GM12878 (cell line): ENCODE measurements at regions not wholly inside any gene's neighbourhood (a gene's known extent, or its start where the extent isn't known, plus 50 kb on each side); places are given as distances from the start of the nearest gene placed in this dataset.

Experiments
- ATAC-seq: fragments of 200-7000 bp; cut with Tn5 transposase; 3 replicates; pipeline ENCODE4 v1.9.1; 2020; ENCODE audit warnings: mild to moderate bottlenecking, moderate library complexity
- BruUV-seq: library from RNA; stranded (reverse); fragments of 400-500 nt; replicated peaks from 2 replicates; lab custom pipeline; 2021; lab: Mats Ljungman, UMichigan
- CTCF ChIA-PET: fragments of 300-600 bp; sonication (Branson Sonifier 250); formaldehyde crosslinking; extraction: SDS; loops from one replicate; lab custom pipeline; 2021; ENCODE audit warnings: inconsistent platforms; lab: Yijun Ruan, JAX
- POLR2A ChIA-PET: fragments of 350-600 bp; formaldehyde crosslinking; extraction: SDS; loops from one replicate; lab custom pipeline; 2021; ENCODE audit warnings: inconsistent platforms; lab: Charles Lee
- RAD21 ChIA-PET: fragments of 300-600 bp; sonication (Branson Sonifier 250); formaldehyde crosslinking; loops from one replicate; lab custom pipeline; 2023; ENCODE audit warnings: antibody characterized with exemption; ENCODE audit not compliant: unreplicated experiment; lab: Charles Lee
- SMC1A ChIA-PET: fragments of 300-600 bp; sonication (Branson Sonifier 250); formaldehyde crosslinking; loops from one replicate; lab custom pipeline; 2023; ENCODE audit not compliant: unreplicated experiment, uncharacterized antibody; lab: Charles Lee
- DNase-seq: peaks from one replicate; pipeline ENCODE4 v3.0.0-alpha.2; 2011; ENCODE audit warnings: low read depth, low spot score
- FAIRE-seq: peaks from 3 replicates; lab custom pipeline; 2011; peaks lifted over from hg19 to GRCh38; lab: Jason Lieb, UNC
- H2AFZ ChIP-seq: 2 replicates; pipeline ENCODE4 v1.6.0; 2011; ENCODE audit warnings: low read depth, low read length, control low read depth; ENCODE audit not compliant: control insufficient read depth
- H3K27ac ChIP-seq: 2 replicates; pipeline ENCODE4 v1.5.1; 2011; ENCODE audit warnings: control low read depth; ENCODE audit not compliant: control insufficient read depth, insufficient read depth
- H3K27me3 ChIP-seq, 2 experiments: replicated peaks in 1 of 2; 2 replicates each; pipeline versions ENCODE4 v1.6.0 to v1.6.1; 2011; ENCODE audit warnings: low read length in 1 of 2; ENCODE audit not compliant: control insufficient read depth in 2 of 2, insufficient read depth in 2 of 2
- H3K36me3 ChIP-seq, 2 experiments: 2 replicates each; pipeline ENCODE4 v1.5.1; 2011; ENCODE audit warnings: low read length in 1 of 2; ENCODE audit not compliant: control insufficient read depth in 2 of 2, insufficient read depth in 2 of 2
- H3K4me1 ChIP-seq: 2 replicates; pipeline ENCODE4 v1.6.1; 2011; ENCODE audit warnings: mild to moderate bottlenecking, low read length, moderate library complexity, mixed read lengths; ENCODE audit not compliant: control insufficient read depth, insufficient read depth
- H3K4me2 ChIP-seq: 2 replicates; pipeline ENCODE4 v1.6.0; 2011; ENCODE audit warnings: control low read depth; ENCODE audit not compliant: control insufficient read depth, insufficient read depth
- H3K4me3 ChIP-seq: fragments of 200-600 bp; sonication (generic); 2 replicates; pipeline ENCODE4 v1.5.1; 2016
- H3K79me2 ChIP-seq: 2 replicates; pipeline ENCODE4 v1.6.0; 2011; ENCODE audit warnings: low read length; ENCODE audit not compliant: control insufficient read depth, insufficient read depth
- H3K9ac ChIP-seq: 2 replicates; pipeline ENCODE4 v1.8.0; 2011; ENCODE audit warnings: low read length, control low read depth, mixed read lengths; ENCODE audit not compliant: control insufficient read depth, insufficient read depth
- H3K9me3 ChIP-seq: replicated peaks from 3 replicates; pipeline ENCODE4 v1.5.1; 2011; ENCODE audit warnings: mild to moderate bottlenecking, low read length; ENCODE audit not compliant: control insufficient read depth, insufficient read depth
- H4K20me1 ChIP-seq: 2 replicates; pipeline ENCODE4 v1.6.0; 2011; ENCODE audit not compliant: control insufficient read depth, insufficient read depth
- BACH1 ChIP-seq: fragments of 450-650 bp; IDR thresholded peaks from 2 replicates; pipeline ENCODE4 v1.6.1; 2017; ENCODE audit warnings: mild to moderate bottlenecking, borderline replicate concordance
- BRCA1 ChIP-seq: IDR thresholded peaks from 2 replicates; pipeline ENCODE4 v1.6.1; 2011; ENCODE audit warnings: low read depth, low read length, improper control_type of control experiment
- CEBPB ChIP-seq, 2 experiments: fragments of 150-350 bp in 1 of 2; IDR thresholded peaks; 2 replicates each; pipeline ENCODE4 v1.6.1; 2012 to 2014; ENCODE audit warnings: low read depth in 2 of 2, low read length in 2 of 2, borderline replicate concordance in 1 of 2, inconsistent platforms in 1 of 2
- E2F8 ChIP-seq: fragments of 450-650 bp; IDR thresholded peaks from 2 replicates; pipeline ENCODE4 v1.6.1; 2018; ENCODE audit warnings: mild to moderate bottlenecking, low read depth, moderate library complexity; ENCODE audit not compliant: partially characterized antibody
- ELK1 ChIP-seq: IDR thresholded peaks from 2 replicates; pipeline ENCODE4 v1.6.1; 2012; ENCODE audit warnings: low read depth, low read length, improper control_type of control experiment
- EZH2 ChIP-seq: IDR thresholded peaks from 2 replicates; pipeline ENCODE4 v1.6.1; 2012; ENCODE audit warnings: low read depth, mild to moderate bottlenecking, control low read depth, inconsistent platforms, low read length, borderline replicate concordance; ENCODE audit not compliant: control insufficient read depth
- HDGF ChIP-seq: fragments of 450-650 bp; IDR thresholded peaks from 2 replicates; pipeline ENCODE4 v1.6.1; 2016; ENCODE audit warnings: antibody characterized with exemption
- MTA3 ChIP-seq: IDR thresholded peaks from 2 replicates; pipeline ENCODE4 v1.6.1; 2012; ENCODE audit warnings: low read length, inconsistent platforms, borderline replicate concordance
- MXI1 ChIP-seq: fragments of 150-350 bp; IDR thresholded peaks from 2 replicates; pipeline ENCODE4 v1.6.1; 2011; ENCODE audit warnings: low read depth, mild to moderate bottlenecking, inconsistent platforms, low read length, improper control_type of control experiment
- NBN ChIP-seq: fragments of 450-650 bp; IDR thresholded peaks from 2 replicates; pipeline ENCODE4 v1.6.1; 2016
- NR2C2 ChIP-seq: IDR thresholded peaks from 2 replicates; pipeline ENCODE4 v1.6.1; 2011; ENCODE audit warnings: borderline replicate concordance, low read depth; ENCODE audit not compliant: control insufficient read depth, insufficient read length
- SREBF1 ChIP-seq: IDR thresholded peaks from 2 replicates; pipeline ENCODE4 v1.6.1; 2012; ENCODE audit warnings: mild to moderate bottlenecking, low read length
- SREBF2 ChIP-seq: IDR thresholded peaks from 2 replicates; pipeline ENCODE4 v1.6.1; 2012; ENCODE audit warnings: mild to moderate bottlenecking, low read length
- STAT1 ChIP-seq: fragments of 450-650 bp; conservative IDR thresholded peaks from 2 replicates; pipeline ENCODE4 v1.6.1; 2014; ENCODE audit warnings: antibody characterized with exemption, mild to moderate bottlenecking
- STAT3 ChIP-seq: IDR thresholded peaks from 2 replicates; pipeline ENCODE4 v1.6.1; 2011; ENCODE audit warnings: low read depth, low read length, improper control_type of control experiment
- TAF1 ChIP-seq: IDR thresholded peaks from 2 replicates; pipeline ENCODE4 v1.6.1; 2011; ENCODE audit warnings: mild to moderate bottlenecking, low read depth, low read length, borderline replicate concordance
- ZSCAN29 ChIP-seq: fragments of 450-650 bp; IDR thresholded peaks from 2 replicates; pipeline ENCODE4 v1.6.1; 2017; ENCODE audit warnings: mild to moderate bottlenecking, moderate library complexity
- WGBS: methylation state at CpG from one replicate; pipeline ENCODE4 v1.1.6; 2016; ENCODE audit warnings: low lambda C conversion rate; ENCODE audit not compliant: insufficient replicate concordance, insufficient coverage; ENCODE audit errors: missing lambda C conversion rate; 5-methylcytosine and 5-hydroxymethylcytosine counted together
- in situ Hi-C: fragments of 300-500 bp; cut with MboI; formaldehyde crosslinking; loops from 9 replicates; pipeline ENCODE4 v1.14.3; 2018; ENCODE audit warnings: mixed read lengths
- intact Hi-C: fragments of 100-400 bp; cut with micrococcal nuclease; formaldehyde crosslinking; loops from one replicate; pipeline ENCODE4 v1.14.2; 2022; ENCODE audit not compliant: unreplicated experiment

DNA sequence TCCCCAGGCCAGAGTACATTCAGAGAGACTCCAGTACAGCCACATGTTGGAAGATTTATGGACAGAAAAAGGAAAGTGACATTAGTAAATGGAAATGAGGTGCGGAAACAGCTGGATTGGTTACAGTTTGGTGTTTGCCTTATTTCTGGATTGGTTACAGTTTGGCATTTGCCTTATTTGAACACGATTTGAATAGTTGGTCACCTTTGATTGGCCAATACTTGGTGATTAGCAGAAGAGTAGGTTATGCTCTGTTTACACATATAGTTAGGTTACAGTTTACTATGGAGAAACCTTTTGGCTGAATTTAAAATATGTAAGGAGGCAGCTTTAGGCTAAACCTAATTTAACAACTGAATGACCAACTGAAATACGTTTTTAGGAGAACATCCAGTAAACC, 173.7 kb downstream of the AASDH start:
- in situ Hi-C loops (no loop called here), intact Hi-C loops (no loop called here)
- no peak overlapping the region for H3K4me2 ChIP-seq
- no peaks in the 10 kb centered on the region for H3K36me3 ChIP-seq
- no peak overlapping the region for H3K9ac ChIP-seq
- FAIRE-seq (no peak), DNase-seq (no peak), ATAC-seq (no peak)
- no peaks in the 10 kb centered on the region for H3K79me2 ChIP-seq
- BruUV-seq, result no TSS peak
- no peak overlapping the region for H3K27ac ChIP-seq
- SMC1A ChIA-PET, result no interaction called here
- no peaks in the 10 kb centered on the region for H4K20me1 ChIP-seq
- H3K4me3 ChIP-seq, result no peak overlapping the region
- no peaks in the 10 kb centered on the region for H3K4me1 ChIP-seq
- CTCF ChIA-PET, result no interaction called here
- POLR2A ChIA-PET, result no interaction called here
- RAD21 ChIA-PET, result no interaction called here
- H2AFZ ChIP-seq, result no peak overlapping the region
- no peaks in the 10 kb centered on the region for H3K27me3 ChIP-seq
- TF ChIP-seq MXI1 (no peak), CEBPB (IDR thresholded peaks at IDR 0.05; ENCODE audit: borderline replicate concordance in 1 of 2, low read depth in 2 of 2, low read length in 2 of 2) (no peak), BRCA1 (no peak), STAT1 (no peak), BACH1 (no peak), STAT3 (no peak), ELK1 (no peak), TAF1 (no peak), EZH2 (no peak), ZSCAN29 (no peak), NBN (no peak), E2F8 (no peak), MTA3 (no peak), SREBF1 (no peak), SREBF2 (no peak), NR2C2 (no peak), HDGF (no peak)
- WGBS, result 35% methylated on average over 3 of the region's 3 CpGs
- H3K9me3 ChIP-seq, result no peaks in the 10 kb centered on the region; the same call in 1 of the 3 replicates
